Ramos (cell line): ENCODE measurements at regions not wholly inside any gene's neighbourhood (a gene's known extent, or its start where the extent isn't known, plus 50 kb on each side); places are given as distances from the start of the nearest gene placed in this dataset.

Experiments
- in situ Hi-C: fragments of 300-500 bp; cut with MboI; formaldehyde crosslinking; loops from one replicate; pipeline ENCODE4 v1.14.3; 2022; ENCODE audit warnings: low sequenced_read_pairs; ENCODE audit not compliant: unreplicated experiment

GRCh38 chr10:78695846-78696245 lies 372.9 kb upstream of the ZMIZ1 start:
- in situ Hi-C loops, result no loop called here

DNA sequence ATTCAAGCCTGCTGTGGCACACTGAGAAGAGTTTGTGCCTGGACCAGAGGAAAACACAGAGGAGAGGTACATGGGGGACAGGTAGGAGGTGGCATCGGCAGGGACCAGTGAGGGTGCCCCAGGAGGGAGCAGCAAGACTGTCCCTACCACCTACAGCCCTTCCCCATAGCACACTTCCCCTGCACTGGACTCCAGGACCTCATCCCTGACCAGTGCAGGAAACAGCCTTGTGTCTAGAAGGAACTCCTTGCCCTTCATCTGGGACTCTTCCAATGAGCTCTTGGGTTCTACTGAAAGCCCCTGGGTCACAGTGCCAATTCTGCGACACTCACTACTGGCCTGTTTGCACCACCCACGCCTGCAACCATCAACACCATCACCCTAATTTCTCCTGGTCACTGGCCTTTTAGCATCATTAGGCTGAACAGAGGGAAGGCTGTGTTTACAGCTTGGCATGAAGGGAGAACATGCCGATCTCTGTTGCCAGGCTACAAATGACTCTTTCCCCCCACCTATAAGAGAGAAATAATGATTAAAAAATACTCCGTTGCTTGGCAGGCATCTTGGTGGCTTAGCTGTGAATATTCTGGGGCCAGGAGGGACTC lies 371.9 kb upstream of the ZMIZ1 start:
- in situ Hi-C loops, result no loop called here

- in situ Hi-C loops, result no loop called here
Measured at GRCh38 chr10:78699971-78700370, 368.8 kb upstream of the ZMIZ1 start.

GRCh38 chr10:78700413-78700812 lies 368.4 kb upstream of the ZMIZ1 start:
- in situ Hi-C loops, result no loop called here

DNA sequence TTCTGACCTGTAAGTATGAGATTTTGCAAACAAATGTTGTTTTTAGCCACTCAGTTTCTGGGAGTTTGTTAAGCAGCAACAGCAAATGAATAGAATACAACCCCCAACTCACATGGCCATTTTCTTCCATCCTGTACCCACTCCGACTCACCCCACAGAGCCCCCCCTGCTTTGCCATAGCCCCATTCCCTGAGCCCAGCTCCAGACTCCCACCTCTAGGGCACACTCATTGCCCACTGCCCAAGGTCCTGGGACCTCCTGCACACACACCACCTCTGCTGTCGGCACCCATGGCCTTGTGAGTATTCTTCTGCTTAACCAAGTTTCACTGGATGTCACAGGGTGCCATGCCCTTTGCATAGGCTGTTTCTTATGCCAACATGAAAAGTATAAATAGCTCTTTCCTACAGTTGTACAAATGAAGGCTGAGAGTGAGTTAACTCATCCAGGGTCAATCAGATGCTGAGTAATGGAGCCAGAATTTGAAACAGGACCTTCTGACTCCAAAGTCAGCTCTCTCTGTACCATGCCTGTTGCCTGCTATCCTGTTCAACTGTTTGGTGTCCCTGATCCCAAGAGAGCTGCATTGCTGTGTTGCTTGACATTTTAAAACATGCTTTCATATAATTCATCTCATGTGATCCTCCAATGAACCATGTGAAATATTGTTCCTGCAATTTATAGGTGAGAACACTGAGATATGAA lies 367.8 kb upstream of the ZMIZ1 start:
- in situ Hi-C loops, result no loop called here

DNA sequence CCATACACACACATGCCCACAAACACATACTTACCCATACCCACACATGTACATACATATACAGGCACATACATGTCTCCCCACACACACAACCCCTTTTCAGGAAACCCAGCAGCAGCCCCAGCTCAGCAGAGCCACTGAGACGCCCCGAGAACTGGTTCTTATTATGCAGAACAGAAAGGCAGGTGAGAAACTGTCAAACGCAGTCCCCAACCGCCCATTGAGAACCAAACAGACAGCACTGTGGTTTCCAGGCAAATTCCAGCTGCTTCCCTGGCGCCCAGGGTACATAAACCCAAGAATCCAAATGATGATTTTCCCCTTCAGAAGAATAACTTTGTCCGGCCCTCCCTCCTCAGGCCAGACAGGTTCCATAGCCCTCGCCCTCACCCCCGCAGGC lies 366.6 kb upstream of the ZMIZ1 start:
- in situ Hi-C loops, result no loop called here

- in situ Hi-C loops, result no loop called here
Measured at GRCh38 chr10:78702876-78703275, 365.9 kb upstream of the ZMIZ1 start.

GRCh38 chr10:78703593-78703992 lies 365.2 kb upstream of the ZMIZ1 start:
- in situ Hi-C loops, result no loop called here

DNA sequence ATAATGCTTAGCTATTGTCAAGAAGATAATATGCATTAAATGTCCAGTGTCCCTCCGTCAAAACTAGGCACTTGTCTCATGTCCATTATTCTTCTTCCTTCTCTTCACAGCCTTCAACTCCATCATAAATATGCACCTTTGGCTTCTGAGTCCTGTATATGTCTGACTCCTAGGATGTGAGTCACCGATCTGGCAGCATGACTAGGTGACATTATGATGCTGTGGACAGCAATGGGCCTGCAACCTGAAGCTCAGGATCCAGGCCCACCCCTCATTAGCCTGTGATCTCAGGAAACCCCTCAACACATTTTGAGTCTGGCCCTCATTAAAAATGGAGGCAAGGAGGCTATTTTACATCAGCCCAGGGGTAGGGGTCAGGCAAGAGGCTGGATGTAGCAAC lies 362.5 kb upstream of the ZMIZ1 start:
- in situ Hi-C loops, result no loop called here

DNA sequence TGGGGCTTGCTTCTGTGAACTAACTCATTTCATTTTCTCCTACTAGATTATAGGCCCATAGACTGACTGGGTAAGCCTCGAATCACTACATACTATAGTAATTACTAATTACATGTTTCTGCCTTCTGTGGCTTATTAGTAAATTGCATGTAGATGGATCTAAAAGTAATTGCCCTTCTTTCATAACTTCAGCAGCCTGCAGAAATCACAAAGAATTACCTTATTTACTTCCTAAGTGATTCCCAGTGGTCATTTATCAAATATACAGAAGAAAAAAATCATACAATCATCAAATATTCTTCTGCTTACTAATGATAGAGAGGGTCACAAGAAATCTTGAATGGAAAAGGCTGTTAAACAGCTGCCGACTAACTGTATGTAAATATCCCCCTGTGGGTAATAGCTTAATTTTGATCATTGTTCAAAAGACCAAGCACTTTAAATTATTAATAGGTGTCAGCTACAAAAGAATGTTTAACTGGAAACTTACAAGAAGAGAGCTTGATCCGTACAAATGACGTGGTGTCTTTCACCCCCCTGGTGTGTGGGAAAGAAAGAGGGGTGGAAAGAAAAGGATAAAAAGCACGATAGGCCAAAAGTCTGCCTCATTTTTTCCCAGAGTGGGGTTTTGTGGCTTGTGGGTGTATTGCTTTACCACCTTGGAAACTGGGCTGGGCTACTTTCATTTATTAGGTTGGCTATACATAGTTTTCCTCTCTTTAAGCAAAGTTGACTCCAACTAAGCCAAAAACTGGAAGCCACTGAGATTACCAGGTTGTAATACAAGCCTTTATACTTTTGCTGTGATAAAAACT lies 361.8 kb upstream of the ZMIZ1 start:
- in situ Hi-C loops, result no loop called here

- in situ Hi-C loops, result no loop called here
Measured at GRCh38 chr10:78707745-78708144, 361.0 kb upstream of the ZMIZ1 start.

- in situ Hi-C loops, result no loop called here
Measured at GRCh38 chr10:78712147-78712546, 356.6 kb upstream of the ZMIZ1 start.

- in situ Hi-C loops, result no loop called here
Measured at GRCh38 chr10:78713659-78714058, 355.1 kb upstream of the ZMIZ1 start.

DNA sequence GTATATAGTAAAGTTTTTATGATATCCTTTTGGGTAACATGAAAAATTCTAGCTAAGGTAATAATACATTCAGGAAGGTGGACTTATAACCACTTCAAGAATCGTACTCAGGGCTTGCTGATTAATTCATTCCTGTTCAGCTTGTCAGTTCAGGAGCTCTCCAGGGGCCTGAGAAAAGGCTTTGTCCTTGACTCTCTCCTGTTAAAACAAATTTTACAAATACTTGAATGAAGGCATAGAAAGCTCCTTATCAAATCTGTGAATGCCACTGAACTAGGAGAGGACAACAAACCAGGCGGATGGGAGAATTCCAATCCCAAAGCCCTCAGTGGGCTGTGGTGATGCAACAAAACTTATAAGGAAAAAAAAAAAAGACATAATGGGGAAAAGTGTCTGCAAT lies 354.5 kb upstream of the ZMIZ1 start:
- in situ Hi-C loops, result no loop called here

DNA sequence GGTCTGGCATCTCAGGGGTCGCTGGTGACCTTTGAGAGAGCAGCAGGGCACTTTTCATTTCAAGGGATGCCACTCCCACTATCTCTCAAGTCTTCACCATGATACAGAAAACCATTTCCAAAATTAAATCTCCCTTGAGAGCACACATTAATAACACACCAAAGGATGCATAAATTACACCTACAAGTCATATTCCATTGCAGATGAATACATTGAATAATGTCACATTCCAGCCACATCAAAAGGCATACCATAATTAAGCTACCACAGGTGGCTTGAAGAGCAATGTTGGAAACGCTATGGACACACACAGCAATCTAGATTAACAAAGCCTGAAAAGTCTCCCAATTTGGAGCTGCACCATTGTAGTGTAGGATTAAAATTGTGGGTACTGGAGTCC lies 353.3 kb upstream of the ZMIZ1 start:
- in situ Hi-C loops, result no loop called here

GRCh38 chr10:78716043-78716660 lies 352.6 kb upstream of the ZMIZ1 start:
- in situ Hi-C loops, result no loop called here

- in situ Hi-C loops, result no loop called here
Measured at GRCh38 chr10:78717200-78717599, 351.6 kb upstream of the ZMIZ1 start.

DNA sequence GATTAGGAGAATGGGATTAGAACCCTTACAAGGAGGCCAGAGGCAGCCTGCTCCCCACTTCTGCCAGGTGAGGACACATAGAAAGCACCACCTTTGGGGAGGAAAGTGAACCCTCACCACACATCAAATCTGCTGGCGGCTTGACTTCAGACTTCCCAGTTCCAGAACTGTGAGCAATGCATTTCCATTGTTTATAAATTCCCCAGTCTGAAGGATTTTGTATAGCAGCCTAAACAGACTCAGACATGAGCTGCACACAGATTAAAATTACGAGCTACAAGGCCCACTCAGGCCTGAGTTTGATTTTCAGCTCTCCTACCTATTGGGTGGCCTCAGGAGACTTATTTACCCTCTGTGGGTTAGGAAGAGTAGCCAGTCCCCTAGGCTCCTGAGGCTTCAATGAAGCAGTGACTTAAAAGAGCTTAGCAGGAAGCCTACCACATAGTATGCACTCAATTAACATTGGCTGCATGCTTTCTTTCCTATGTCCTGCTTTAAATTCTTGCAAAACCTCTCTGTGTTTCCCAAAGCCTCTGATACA lies 350.7 kb upstream of the ZMIZ1 start:
- in situ Hi-C loops, result no loop called here

DNA sequence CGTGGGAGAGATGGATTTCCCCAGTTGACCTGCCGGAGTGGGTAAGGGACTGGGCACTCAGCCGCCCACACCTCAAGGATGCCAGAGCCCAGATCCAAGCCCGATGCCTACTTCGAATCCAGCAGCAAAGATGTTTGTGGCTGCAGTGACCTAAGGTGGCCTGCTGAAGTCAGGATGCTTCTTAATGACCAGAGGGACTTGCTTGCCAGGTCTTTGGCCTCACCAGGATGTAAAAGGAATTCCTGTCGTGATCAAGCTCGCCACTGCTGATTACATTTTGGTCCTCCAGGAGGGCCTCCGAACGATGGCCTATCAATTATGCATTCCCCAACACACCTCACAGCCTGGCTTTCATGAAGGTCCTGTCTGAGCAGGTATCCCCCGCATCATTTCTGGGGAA lies 349.5 kb upstream of the ZMIZ1 start:
- in situ Hi-C loops, result no loop called here

DNA sequence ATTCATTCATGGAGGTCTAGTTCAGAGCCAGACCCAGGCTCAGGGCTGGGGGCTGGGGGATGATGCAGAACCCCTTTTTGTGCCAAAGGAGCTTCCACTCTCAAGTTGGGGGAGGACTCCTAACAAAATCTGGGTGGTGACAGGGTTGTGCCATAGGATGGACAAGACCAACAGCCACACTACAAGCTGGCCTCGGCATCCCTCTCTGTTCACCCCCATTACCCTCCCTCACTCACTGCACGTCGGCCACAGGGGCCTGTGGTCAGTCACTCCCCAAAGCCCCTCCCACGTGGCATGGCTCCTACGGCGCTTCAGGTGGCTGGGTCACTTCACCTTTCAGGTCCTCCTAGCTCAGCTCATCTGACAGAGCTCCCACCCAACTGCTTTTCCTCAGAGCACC lies 348.7 kb upstream of the ZMIZ1 start:
- in situ Hi-C loops, result no loop called here

DNA sequence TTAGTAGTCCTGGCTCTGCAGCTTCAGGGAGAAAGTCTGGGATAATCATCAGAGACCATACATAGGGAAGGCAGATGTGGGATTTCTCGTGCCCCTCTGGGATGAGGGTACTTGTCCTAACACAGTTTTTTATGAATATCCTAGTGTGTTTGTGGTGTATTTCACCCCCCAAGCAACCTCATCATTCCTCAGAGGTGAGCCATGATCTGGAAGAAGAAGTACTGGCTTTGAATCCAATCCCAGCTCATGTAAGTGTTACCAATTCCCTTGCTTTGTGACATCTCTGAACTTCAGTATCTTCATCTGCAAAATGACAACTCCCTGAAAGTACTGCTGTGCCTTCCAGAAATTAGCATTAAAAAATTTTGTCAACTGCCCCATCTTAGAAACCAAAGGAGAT lies 347.5 kb upstream of the ZMIZ1 start:
- in situ Hi-C loops, result no loop called here
